Breast epithelium (tissue), 4 donors: ENCODE measurements at regions not wholly inside any gene's neighbourhood (a gene's known extent, or its start where the extent isn't known, plus 50 kb on each side); places are given as distances from the start of the nearest gene placed in this dataset.
"Not testable (repeated sequence)": the region's sequence is repeated elsewhere in the genome, so short reads cannot be mapped to it uniquely, and the experiment has no call there.

Source experiments
- DNase-seq, 2 donors: peaks; one replicate each; pipeline ENCODE4 v3.0.0-alpha.2; 2019; ENCODE audit warnings: low spot score in 2 of 2
- H3K27ac ChIP-seq, 2 donors: fragments of 200-600 bp; sonication (generic) in 1 of 2; one replicate each; pipeline ENCODE4 v1.5.1; 2016 to 2019; ENCODE audit warnings: mild to moderate bottlenecking in 1 of 2
- H3K27me3 ChIP-seq, 2 donors: fragments of 200-600 bp; sonication (generic) in 1 of 2; one replicate each; pipeline versions ENCODE4 v1.5.1 to v1.6.0; 2017 to 2019; ENCODE audit warnings: control low read depth in 1 of 2, mild to moderate bottlenecking in 1 of 2
- H3K36me3 ChIP-seq: fragments of 200-600 bp; one replicate; pipeline ENCODE4 v1.5.1; 2019
- H3K4me1 ChIP-seq, 2 donors: fragments of 200-600 bp; sonication (generic); one replicate each; pipeline ENCODE4 v1.5.1; 2016 to 2019; ENCODE audit warnings: control low read depth in 1 of 2
- H3K4me3 ChIP-seq, 3 donors: fragments of 200-600 bp; sonication (generic); 1 replicate in 2 of 3; 2 replicates in 1 of 3; pipeline ENCODE4 v1.5.1; 2016 to 2019; ENCODE audit warnings: mild to moderate bottlenecking in 3 of 3, moderate library complexity in 2 of 3
- H3K9me3 ChIP-seq, 2 donors: fragments of 200-600 bp; sonication (generic) in 1 of 2; one replicate each; pipeline ENCODE4 v1.5.1; 2016 to 2019; ENCODE audit warnings: control low read depth in 1 of 2
- POLR2A ChIP-seq: fragments of 450-650 bp; IDR thresholded peaks from one replicate; pipeline ENCODE4 v1.6.1; 2016; ENCODE audit warnings: antibody characterized with exemption, mild to moderate bottlenecking, moderate library complexity
- POLR2AphosphoS5 ChIP-seq, 3 donors: sonication (generic); formaldehyde crosslinking; IDR thresholded peaks; one replicate each; pipeline ENCODE4 v1.6.1; 2017; ENCODE audit warnings: antibody characterized with exemption in 3 of 3
- intact Hi-C: fragments of 100-400 bp; cut with DNase I; formaldehyde crosslinking; loops from one replicate; pipeline ENCODE4 v1.15.1; 2023; ENCODE audit warnings: low total_unique reads
- TF ChIP-seq, protein P1 (sequence below), 3 donors: fragments of 450-650 bp; IDR thresholded peaks; one replicate each; pipeline ENCODE4 v1.5.1; 2016 to 2017; ENCODE audit warnings: antibody characterized with exemption in 3 of 3, mild to moderate bottlenecking in 3 of 3, moderate library complexity in 3 of 3

DNA sequence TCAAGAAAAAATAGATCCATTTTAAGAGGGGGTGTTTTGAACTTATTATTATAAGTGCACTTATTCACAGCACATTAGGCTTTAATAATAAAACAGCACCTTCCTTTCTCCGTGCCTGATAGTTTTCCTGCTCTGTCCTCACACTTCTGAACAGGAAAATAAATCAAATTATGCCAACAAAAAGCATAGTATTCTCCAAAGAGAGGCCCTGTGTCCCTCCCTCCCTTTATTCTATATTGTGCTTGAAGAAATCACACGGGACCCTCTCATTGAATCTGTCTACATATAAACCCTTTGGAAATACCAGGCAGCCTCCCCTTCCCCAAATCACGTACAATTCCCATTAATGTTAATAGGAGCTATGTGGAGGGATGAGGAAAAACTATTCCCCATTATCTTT, 462.9 kb upstream of the NRSN1 start:
- H3K27ac ChIP-seq = no peak overlapping the region

DNA sequence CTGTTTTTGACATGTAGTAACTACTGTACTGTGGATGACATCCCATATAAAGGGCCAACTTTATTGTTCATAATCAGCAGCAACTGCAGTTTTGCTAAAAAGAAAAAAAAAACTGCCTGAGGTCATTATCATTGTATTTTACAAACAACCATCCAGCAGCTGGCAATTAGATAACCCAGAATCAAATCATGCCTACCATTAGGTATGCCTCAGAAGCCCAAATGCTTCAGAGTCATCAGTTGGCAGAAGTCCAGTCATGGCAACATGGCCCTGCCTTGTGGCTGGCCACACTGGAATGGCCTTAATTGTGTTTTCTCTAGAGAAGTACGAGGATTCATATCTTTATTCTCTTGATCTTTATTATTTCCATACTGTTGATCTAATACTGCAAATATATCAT, 462.4 kb upstream of the NRSN1 start:
- TF ChIP-seq POLR2AphosphoS5 (IDR thresholded peaks at IDR 0.05) (no peak), POLR2A (no peak)
- TF ChIP-seq, protein P1, sequence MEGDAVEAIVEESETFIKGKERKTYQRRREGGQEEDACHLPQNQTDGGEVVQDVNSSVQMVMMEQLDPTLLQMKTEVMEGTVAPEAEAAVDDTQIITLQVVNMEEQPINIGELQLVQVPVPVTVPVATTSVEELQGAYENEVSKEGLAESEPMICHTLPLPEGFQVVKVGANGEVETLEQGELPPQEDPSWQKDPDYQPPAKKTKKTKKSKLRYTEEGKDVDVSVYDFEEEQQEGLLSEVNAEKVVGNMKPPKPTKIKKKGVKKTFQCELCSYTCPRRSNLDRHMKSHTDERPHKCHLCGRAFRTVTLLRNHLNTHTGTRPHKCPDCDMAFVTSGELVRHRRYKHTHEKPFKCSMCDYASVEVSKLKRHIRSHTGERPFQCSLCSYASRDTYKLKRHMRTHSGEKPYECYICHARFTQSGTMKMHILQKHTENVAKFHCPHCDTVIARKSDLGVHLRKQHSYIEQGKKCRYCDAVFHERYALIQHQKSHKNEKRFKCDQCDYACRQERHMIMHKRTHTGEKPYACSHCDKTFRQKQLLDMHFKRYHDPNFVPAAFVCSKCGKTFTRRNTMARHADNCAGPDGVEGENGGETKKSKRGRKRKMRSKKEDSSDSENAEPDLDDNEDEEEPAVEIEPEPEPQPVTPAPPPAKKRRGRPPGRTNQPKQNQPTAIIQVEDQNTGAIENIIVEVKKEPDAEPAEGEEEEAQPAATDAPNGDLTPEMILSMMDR (IDR thresholded peaks at IDR 0.05) = no peak
- H3K4me1 ChIP-seq = no peaks in the 10 kb centered on the region
- no peaks in the 10 kb centered on the region for H3K27me3 ChIP-seq
- intact Hi-C loops = no loop called here
- no peak overlapping the region for H3K4me3 ChIP-seq
- no peak for DNase-seq
- peaks cover 0 to 15% of the 10 kb centered on the region in 2 donors for H3K9me3 ChIP-seq
- no peaks in the 10 kb centered on the region for H3K36me3 ChIP-seq
- no peak overlapping the region for H3K27ac ChIP-seq

More for the DNA sequence above, 462.9 kb upstream of the NRSN1 start:
- TF ChIP-seq, protein P1 (IDR thresholded peaks at IDR 0.05) = no peak
- TF ChIP-seq POLR2AphosphoS5 (IDR thresholded peaks at IDR 0.05) (no peak), POLR2A (no peak)
- intact Hi-C loops = no loop called here
- Histone ChIP-seq H3K36me3 (no peaks in the 10 kb centered on the region), H3K9me3 (peaks cover 0 to 12% of the 10 kb centered on the region in 2 donors), H3K4me3 (no peak overlapping the region), H3K27me3 (no peaks in the 10 kb centered on the region), H3K4me1 (no peaks in the 10 kb centered on the region)
- no peak for DNase-seq

DNA sequence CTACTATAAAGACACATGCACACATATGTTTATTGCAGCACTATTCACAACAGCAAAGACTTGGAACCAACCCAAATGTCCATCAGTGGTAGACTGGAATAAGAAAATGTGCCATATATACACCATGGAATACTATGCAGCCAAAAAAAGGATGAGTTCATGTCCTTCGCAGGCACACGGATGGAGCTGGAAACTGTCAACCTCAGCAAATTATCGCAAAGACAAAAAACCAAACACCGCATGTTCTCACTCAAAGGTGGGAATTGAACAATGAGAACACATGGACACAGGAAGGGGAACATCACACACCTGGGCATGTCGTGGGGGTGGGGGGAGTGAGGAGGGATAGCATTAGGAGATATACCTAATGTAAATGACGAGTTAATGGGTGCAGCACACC, 460.1 kb upstream of the NRSN1 start:
- H3K4me1 ChIP-seq, DNase-seq: not testable (repeated sequence)

DNA sequence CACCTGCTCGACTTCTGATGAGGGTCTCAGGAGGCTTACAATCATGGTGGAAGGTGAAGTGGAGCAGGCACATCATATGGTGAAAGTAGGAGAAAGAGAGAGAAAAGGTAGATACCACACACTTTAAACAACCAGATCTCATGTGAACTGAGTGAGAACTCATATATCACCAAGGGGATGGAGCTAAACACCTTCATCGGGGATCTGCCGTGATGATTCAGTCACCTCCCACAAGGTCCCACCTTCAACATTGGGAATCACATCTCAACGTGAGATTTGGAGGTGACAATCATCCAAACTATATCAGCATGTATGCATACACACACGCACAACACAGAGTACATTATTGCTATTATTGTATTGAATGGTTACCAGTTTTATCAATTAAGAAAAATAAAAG, 453.3 kb upstream of the NRSN1 start:
- no peak for TF ChIP-seq POLR2A
- TF ChIP-seq, protein P1 (IDR thresholded peaks at IDR 0.05) = no peak
- no peak for TF ChIP-seq POLR2AphosphoS5 (IDR thresholded peaks at IDR 0.05)

More for the DNA sequence above, 460.1 kb upstream of the NRSN1 start:
- H3K27ac ChIP-seq, H3K36me3 ChIP-seq, H3K27me3 ChIP-seq, H3K4me3 ChIP-seq, intact Hi-C loops: not testable (repeated sequence)
- H3K9me3 ChIP-seq = peaks cover under 1 to 24% of the 10 kb centered on the region in 2 donors

DNA sequence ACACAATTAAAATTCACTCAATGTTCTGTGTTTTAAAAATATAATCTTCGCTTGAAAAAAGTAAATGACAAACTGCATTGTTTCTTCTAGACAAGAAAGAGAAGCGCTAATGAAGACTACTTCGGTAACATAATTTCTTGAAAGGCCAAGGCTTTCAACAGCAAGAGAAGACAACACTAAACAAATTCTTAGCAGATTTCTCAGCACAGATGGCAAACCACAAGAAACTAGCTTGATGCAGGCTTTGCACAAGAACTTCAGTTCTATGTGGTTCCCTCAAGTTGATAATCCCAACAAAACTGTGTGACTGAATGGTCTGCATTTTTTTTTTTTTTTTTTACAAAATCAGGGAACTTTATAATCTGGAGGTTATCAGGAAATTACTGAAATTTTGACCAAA, 447.4 kb upstream of the NRSN1 start:
- H3K27ac ChIP-seq = no peak overlapping the region
- intact Hi-C loops = no loop called here
- no peak overlapping the region for H3K4me3 ChIP-seq
- DNase-seq = no peak
- no peaks in the 10 kb centered on the region for H3K36me3 ChIP-seq
- TF ChIP-seq POLR2A (no peak), POLR2AphosphoS5 (IDR thresholded peaks at IDR 0.05) (no peak)
- TF ChIP-seq, protein P1 (IDR thresholded peaks at IDR 0.05) = no peak
- H3K4me1 ChIP-seq = no peaks in the 10 kb centered on the region
- H3K27me3 ChIP-seq = no peaks in the 10 kb centered on the region
- H3K9me3 ChIP-seq = peaks cover 0 to 9% of the 10 kb centered on the region in 2 donors

More for the DNA sequence above, 453.3 kb upstream of the NRSN1 start:
- intact Hi-C loops = no loop called here
- peaks cover 16 to 49% of the 10 kb centered on the region in 2 donors for H3K9me3 ChIP-seq
- no peak overlapping the region for H3K27ac ChIP-seq
- no peak for DNase-seq
- no peaks in the 10 kb centered on the region for H3K27me3 ChIP-seq
- H3K36me3 ChIP-seq = no peaks in the 10 kb centered on the region
- H3K4me3 ChIP-seq = no peak overlapping the region
- no peaks in the 10 kb centered on the region for H3K4me1 ChIP-seq

DNA sequence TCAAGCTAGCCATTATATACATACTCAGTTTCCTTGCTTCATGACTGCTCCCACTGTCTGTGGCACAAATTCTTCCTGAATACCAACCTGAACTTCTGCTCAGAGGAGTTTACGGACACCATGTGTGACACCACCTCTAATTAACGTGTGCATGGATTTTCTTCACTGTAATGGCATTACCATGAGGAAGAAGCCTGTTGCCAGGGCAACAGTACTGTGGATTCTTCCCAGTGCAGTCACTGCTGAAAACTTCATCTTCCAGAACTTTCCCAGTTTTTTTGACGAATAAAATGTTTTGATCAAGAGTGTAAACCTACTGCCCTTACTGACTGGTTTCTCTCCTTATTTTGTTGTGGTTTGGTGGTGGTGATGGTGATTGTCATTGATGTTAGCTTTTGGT, 444.3 kb upstream of the NRSN1 start:
- H3K4me1 ChIP-seq = no peaks in the 10 kb centered on the region
- H3K4me3 ChIP-seq = no peak overlapping the region
- TF ChIP-seq POLR2A (no peak), POLR2AphosphoS5 (IDR thresholded peaks at IDR 0.05) (no peak)
- TF ChIP-seq, protein P1 (IDR thresholded peaks at IDR 0.05) = no peak
- no peaks in the 10 kb centered on the region for H3K36me3 ChIP-seq
- H3K27me3 ChIP-seq = no peaks in the 10 kb centered on the region
- H3K27ac ChIP-seq = no peak overlapping the region
- no peak for DNase-seq
- H3K9me3 ChIP-seq = no peaks in the 10 kb centered on the region
- intact Hi-C loops = no loop called here
